NOMO-1 (cell line): ENCODE measurements at regions not wholly inside any gene's neighbourhood (a gene's known extent, or its start where the extent isn't known, plus 50 kb on each side); places are given as distances from the start of the nearest gene placed in this dataset.

ENCODE experiments used
- DNase-seq, 2 experiments: peaks; one replicate each; lab custom pipeline; 2025; ENCODE audit not compliant: unreplicated experiment in 2 of 2; lab: John Stamatoyannopoulos, UW

GRCh38 chr4:30783751-30784150 is 63.6 kb downstream of the PCDH7 start:
- no peak for DNase-seq

- DNase-seq, result no peak
These were observed 69.1 kb downstream of the PCDH7 start for GRCh38 chr4:30789219-30789671.

GRCh38 chr4:30790123-30790522 is 70.0 kb downstream of the PCDH7 start:
- DNase-seq, result no peak

GRCh38 chr4:30790998-30791397 is 70.8 kb downstream of the PCDH7 start:
- no peak for DNase-seq

GRCh38 chr4:30792601-30793000 is 72.4 kb downstream of the PCDH7 start:
- no peak for DNase-seq

GRCh38 chr4:30801876-30802275 is 81.7 kb downstream of the PCDH7 start:
- DNase-seq, result no peak

GRCh38 chr4:30802622-30803323 is 82.6 kb downstream of the PCDH7 start:
- DNase-seq, result no peak

- DNase-seq, result no peak
These were observed 88.1 kb downstream of the PCDH7 start for GRCh38 chr4:30808276-30808675.

- DNase-seq, result no peak
These were observed 91.1 kb downstream of the PCDH7 start for GRCh38 chr4:30811296-30811695.

GRCh38 chr4:30815685-30816084 is 95.5 kb downstream of the PCDH7 start:
- no peak for DNase-seq

GRCh38 chr4:30817447-30817846 is 97.3 kb downstream of the PCDH7 start:
- DNase-seq, result no peak

- DNase-seq, result no peak
These were observed 98.4 kb downstream of the PCDH7 start for GRCh38 chr4:30818541-30818940.

- DNase-seq, result no peak
These were observed 101.1 kb downstream of the PCDH7 start for GRCh38 chr4:30821275-30821674.

GRCh38 chr4:30821859-30822612 is 101.9 kb downstream of the PCDH7 start:
- no peak for DNase-seq

GRCh38 chr4:30822911-30823551 is 102.9 kb downstream of the PCDH7 start:
- no peak for DNase-seq

- no peak for DNase-seq
These were observed 105.0 kb downstream of the PCDH7 start for GRCh38 chr4:30825008-30825770.

- no peak for DNase-seq
These were observed 108.2 kb downstream of the PCDH7 start for GRCh38 chr4:30828264-30828926.

GRCh38 chr4:30832639-30833038 is 112.5 kb downstream of the PCDH7 start:
- DNase-seq, result no peak

- DNase-seq, result no peak
These were observed 113.0 kb downstream of the PCDH7 start for GRCh38 chr4:30833206-30833605.

- DNase-seq, result no peak
These were observed 114.9 kb downstream of the PCDH7 start for GRCh38 chr4:30835044-30835443.
